ENCODE measurements at regions not wholly inside any gene's neighbourhood (a gene's known extent, or its start where the extent isn't known, plus 50 kb on each side); places are given as distances from the start of the nearest gene placed in this dataset.

GRCh38 chr2:59569124-59569523 is 984.3 kb downstream of the BCL11A start:
- TF ChIP-seq CTCF (IDR thresholded peaks at IDR 0.05): no peak
- no peak for TF ChIP-seq EP300 (IDR thresholded peaks at IDR 0.05)
